GM12891 (cell line): ENCODE measurements at regions not wholly inside any gene's neighbourhood (a gene's known extent, or its start where the extent isn't known, plus 50 kb on each side); places are given as distances from the start of the nearest gene placed in this dataset.

Experiments used
- PAX5 ChIP-seq: IDR thresholded peaks from 2 replicates; pipeline ENCODE4 v1.6.1; 2011; ENCODE audit warnings: low read length, moderate library complexity, mild to moderate bottlenecking; ENCODE audit not compliant: insufficient read depth, severe bottlenecking
- POLR2A ChIP-seq: IDR thresholded peaks from 2 replicates; pipeline ENCODE4 v1.6.1; 2011; ENCODE audit warnings: low read depth, low read length, control low read depth
- POLR2AphosphoS5 ChIP-seq: IDR thresholded peaks from 2 replicates; pipeline ENCODE4 v1.6.1; 2011; ENCODE audit warnings: low read depth, low read length, control low read depth
- POU2F2 ChIP-seq: IDR thresholded peaks from 2 replicates; pipeline ENCODE4 v1.6.1; 2011; ENCODE audit warnings: low read depth, mild to moderate bottlenecking, control low read depth, low read length, moderate library complexity
- SPI1 ChIP-seq: IDR thresholded peaks from 2 replicates; pipeline ENCODE4 v1.6.1; 2011; ENCODE audit warnings: low read depth, low read length, control low read depth
- TAF1 ChIP-seq: IDR thresholded peaks from 2 replicates; pipeline ENCODE4 v1.6.1; 2011; ENCODE audit warnings: low read depth, low read length, control low read depth

- TF ChIP-seq POLR2A (no peak), TAF1 (no peak), POLR2AphosphoS5 (no peak), POU2F2 (no peak), SPI1 (no peak), PAX5 (no peak)
These were observed 226.0 kb upstream of the C1orf87 start for GRCh38 chr1:60299581-60299980.
